UCSD-AML1 (cell line): ENCODE measurements at regions not wholly inside any gene's neighbourhood (a gene's known extent, or its start where the extent isn't known, plus 50 kb on each side); places are given as distances from the start of the nearest gene placed in this dataset.
"Not testable (repeated sequence)": the region's sequence is repeated elsewhere in the genome, so short reads cannot be mapped to it uniquely, and the experiment has no call there.

Source experiments
- DNase-seq: peaks from one replicate; lab custom pipeline; 2025; ENCODE audit not compliant: unreplicated experiment; lab: John Stamatoyannopoulos, UW

DNA sequence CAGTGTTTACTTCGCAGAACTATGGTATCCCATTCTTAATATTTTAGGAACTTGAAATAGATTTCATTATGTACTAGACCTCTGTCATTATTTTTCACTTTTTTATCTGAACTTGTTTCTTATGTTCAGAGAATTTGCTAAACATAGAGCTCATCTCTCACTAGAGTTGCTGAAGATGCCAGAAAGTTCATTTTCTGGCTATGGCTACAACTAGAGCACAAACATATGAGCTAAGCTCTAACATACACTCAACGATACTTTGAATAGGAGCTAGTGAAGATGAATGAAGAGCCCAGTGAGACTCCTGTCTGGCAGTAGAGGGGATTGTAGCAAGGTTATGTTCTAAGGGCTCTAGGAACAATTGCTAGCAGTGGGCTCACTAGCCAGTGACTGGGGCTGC lies 582.2 kb downstream of the KIF4B start:
- no peak for DNase-seq

DNA sequence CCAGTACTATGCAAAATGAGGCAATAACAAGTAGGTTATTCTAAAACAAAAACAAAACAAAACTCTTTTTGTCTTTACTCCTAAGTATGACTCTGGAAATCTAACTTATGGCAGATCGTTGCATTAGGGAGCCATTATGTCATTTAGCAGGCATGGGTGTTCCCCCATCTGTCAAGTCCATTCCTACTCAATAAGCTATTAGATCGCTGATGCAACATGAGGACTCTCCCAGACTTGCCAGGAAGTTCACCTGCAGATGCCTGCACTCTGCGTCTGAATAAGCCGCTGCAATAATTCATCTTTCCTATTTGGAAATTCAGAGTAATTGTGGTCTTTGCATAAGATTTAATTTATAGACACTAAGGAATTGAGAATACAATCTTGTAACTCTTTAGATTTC lies 585.0 kb downstream of the KIF4B start:
- no peak for DNase-seq

DNA sequence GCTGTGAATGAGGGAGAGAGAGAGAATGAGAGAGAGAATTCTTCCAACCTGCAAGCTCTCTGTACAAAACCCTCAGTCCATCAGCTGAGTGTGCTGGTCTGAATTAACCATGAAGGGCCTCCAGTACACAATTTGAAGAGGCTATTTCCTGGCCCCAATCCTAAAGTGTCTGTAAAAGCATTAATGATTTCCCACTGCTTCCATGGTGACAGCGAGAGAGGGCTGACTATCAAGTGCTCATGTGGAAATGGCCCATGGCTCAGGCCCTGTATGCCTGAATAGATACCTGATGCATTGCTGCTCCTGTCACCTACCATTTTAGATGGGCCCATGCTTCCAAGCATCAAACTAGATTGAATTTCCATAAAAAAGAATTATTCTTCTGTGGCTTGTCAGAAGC lies 592.4 kb downstream of the KIF4B start:
- DNase-seq, result no peak

DNA sequence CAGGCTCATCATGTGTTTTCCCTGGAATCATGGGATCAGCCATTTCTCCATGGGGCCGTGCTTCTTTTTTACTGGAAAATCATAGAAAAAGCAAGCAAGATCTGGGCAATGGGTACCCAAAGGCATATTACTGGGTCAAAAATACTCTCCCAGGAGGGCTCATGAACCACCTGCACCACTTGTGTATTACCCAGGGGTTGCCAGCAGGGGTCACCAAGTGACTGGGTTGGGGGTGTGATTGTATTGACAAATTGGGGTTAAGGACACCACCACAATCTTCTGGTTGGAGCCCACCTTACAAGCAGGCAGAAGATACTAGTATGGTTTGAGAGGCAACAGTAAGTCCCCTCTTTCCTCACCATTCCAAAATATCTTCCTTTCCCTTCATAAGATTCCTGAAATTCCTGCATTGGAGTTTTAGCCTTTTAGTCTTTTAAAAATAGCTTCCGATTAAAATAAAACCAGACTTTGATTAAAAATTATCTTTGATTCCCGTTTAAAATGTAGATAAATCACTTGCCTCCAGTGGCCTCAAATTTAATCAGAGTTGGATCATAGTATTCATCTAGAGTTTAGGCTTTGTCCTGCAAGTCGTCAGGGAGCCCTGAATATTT lies 603.3 kb downstream of the KIF4B start:
- DNase-seq, result peak; percentile 22

DNA sequence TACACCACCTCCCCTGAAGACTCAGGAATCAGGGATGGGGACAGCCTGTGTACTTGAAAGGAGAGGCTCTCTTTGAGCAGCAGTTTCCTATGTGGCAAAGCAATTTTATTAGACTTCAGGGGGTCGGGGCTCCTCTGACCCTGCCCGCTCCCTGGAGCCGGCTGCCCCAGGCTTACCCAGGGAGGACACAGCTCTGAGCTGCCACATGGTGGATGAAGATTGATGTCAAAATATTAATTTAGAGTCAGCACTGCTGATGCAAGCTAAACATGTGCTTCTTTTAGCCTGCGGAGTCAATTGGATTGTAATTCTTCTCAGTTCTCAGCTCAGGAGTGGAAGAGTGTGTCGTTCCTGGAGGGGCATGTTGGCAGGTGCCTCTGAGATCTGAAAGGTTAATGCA lies 606.1 kb downstream of the KIF4B start:
- DNase-seq, result no peak

DNA sequence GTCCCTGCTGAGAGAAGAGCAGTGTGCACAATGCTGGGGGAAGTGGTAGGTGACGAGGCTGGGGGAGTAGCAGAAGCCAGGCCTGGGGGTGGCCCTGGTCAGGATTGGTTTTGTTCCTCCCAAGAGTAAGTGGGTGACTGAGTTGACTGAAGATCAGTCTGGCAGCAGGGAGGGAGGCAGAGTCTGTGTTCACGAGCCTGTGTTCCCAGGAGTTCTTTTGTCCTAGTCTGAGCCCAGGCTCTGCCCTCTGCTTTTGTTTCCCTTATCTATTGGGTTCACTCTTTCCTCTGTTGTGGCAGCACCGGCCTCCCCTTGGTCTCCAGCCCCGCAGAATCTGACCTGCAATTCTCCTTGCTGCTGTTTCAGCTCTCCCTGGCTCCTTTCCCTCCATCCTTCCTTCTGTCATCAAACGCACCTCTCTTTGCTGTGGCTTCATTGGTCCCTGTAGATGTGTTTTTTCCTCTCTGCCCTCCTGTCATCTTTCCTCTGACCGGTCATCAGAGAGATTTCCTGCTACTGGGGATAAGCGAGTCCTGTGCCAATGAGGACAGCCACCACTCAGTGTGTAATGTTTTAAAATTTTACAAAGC lies 607.4 kb downstream of the KIF4B start:
- no peak for DNase-seq

DNA sequence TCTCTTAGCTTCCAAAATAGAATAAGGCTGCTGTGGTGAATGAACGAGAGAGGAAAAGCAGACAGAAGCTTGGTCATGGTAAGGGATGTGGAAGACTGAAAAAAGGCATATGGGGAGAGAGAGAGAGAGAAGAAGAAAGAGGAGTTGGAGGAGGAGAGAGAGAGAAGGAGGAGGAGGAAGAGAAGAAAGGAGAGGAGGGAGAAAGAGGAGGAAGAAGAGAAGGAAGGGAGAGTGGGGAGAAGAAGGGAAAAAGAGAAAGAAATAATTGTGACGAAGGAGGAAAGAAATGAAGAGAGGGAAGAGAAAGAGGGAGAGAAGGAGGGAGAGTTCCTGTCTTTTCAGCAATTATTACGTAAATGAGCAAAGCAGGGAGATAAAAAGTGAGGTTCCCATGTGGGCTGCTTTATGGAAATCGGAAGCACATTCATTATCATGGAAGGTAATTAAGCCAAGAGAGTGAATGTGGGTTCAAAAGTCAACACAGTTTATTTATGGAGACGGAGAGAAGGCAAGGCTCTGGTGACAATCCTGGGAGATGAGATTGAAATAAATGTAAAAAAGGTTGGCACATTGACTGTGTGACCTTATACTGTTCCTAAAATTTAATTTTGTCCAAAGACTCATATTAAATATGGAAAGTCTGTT lies 611.2 kb downstream of the KIF4B start:
- no peak for DNase-seq

DNA sequence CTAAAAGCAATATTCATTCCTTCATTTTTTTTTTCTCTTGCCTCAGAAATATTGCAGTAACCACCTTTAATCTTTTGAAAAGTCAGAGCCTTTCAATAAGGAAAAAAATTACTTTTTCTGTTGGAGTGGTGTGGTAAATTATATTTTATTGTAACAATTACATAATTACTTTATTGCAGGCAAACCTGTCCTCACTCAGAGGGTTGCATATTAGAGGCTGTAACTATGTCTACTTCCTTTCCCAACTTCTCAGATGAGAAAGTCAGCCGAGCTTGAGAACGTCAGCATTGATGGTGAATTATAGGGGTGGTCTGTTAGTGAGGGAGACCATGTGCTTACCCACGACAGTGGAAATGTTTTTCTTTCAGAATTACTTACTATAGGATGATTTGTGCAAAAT lies 611.8 kb downstream of the KIF4B start:
- DNase-seq, result no peak

DNA sequence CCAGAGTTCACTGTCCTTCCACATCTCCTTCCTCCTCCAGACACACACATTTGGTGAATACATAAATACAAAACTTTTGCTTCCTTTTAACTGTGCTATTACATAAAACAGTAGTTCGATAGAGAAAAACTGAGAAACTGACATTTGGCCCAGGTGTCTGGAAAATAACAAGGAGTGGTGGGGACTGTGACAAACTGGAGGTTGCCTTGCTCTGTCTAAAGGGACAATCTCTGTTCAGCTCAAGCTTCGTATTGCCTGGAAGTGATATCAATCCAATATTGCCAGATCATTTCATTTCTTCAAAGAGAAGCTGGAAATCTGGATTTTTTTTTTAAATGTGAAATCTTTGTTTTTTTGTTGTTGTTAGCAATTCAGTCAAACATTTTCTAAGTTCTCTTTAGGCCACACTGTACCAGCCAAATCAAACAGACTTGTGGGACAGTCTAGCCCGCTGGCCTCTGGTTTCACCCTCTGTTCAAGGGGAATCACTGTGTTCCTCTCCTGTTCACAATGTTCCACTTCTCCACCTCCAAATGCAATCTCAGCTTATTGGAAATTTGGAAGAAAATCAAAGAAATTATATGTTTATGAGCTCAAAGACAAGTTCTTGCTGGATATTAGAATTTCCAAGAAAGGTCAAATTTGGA lies 612.5 kb downstream of the KIF4B start:
- no peak for DNase-seq

DNA sequence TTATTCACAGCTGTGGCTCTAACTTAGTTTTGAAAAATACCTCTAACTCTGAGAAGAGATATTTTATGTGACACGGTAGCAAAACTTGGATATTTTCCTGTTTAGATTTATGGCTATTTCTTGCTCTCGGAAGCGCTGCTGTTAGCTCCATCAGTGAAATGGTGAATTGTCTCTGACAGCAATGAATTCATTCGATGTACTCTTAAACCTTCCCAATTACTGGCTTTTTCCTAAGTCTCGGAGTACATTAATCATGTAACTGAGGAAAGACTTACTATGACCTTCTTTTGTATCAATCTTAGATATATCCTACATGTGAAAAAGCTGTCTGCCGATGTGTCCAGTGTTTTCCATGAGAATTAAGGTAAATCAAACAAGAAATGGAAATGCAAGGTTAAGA lies 613.0 kb downstream of the KIF4B start:
- DNase-seq, result no peak

DNA sequence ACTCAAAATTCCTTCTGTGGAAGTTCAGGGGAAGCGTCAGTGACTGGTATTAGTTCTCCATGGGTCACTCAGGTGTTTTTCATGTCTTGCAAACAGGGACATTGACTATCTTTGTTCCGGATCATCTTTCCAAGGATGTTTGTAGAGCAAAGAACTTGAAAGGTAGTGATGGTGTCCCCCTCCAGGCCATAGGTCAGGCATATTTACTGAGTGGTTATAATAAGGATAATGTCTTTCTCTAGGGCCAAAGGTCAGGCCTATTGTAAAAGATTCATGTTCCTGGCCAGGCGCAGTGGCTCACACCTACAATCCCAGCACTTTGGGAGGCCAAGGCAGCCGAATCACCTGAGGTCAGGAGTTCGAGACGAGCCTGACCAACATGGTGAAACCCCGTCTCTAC lies 614.8 kb downstream of the KIF4B start:
- DNase-seq, result no peak

DNA sequence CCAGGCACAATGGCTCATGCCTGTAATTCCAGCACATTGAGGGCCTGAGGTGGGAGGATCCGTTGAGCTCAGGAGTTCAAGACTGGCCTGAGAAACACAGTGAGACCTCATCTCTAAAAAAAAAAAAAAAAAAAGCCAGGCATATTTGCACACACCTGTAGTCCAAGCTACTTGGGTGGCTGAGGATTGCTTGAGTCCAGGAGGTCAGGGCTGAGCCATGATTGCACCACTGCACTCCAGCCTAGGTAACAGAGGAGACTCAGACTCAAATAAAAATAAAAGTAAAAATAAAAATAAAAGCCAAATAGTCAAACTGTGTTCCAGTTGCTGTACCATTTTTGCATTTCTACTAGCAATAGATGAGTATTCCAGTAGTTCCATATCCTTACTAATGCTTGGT lies 616.0 kb downstream of the KIF4B start:
- DNase-seq, result no peak

DNA sequence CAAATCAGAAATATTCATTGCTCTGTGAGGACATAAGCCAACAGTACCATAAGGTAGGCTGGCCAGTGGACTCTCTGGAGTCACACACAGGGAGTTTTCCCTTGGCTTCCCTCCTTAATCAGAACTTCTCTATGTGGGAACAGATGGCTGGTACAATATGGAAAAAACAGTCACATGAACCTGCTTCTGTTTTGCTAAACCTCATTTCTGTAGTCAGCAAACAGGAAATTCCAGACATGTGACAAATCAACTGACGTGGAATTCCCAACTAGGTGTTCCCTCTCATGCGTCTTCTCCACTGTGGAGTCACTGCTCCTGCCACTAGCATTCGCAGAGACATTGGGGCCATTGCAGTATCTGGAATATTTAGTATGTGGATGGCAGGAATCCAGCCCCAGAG lies 617.6 kb downstream of the KIF4B start:
- no peak for DNase-seq

DNA sequence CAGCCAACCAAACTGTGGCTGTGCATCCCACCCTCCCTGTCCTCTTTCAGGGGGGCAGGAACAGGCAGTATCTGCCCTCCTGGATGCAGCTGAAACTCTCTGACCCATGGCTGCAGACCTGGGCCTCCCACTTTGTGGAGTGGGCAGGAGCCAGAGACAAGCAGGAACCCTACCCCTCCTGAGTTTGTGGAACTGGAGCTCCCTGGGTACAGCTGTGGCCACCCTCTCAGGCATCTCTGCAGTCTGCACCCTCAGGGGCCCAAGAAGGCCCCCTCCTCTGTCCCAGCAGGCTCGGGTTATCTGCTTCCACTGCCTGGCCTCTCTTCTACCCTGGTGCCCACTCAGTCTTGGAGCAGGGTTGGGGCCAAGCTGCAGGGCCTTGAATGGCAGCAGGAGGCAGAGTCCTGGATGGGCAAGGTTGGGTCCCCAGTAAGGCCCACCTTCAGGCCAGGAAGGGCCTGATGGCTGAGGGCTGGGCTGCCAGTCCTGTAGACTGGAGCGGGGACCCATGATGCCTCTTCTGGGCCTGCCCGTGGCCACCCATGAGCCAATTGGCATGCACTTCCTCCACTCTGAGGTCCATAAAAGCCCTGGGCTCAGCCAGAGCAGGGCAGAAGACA lies 619.9 kb downstream of the KIF4B start:
- no peak for DNase-seq

DNA sequence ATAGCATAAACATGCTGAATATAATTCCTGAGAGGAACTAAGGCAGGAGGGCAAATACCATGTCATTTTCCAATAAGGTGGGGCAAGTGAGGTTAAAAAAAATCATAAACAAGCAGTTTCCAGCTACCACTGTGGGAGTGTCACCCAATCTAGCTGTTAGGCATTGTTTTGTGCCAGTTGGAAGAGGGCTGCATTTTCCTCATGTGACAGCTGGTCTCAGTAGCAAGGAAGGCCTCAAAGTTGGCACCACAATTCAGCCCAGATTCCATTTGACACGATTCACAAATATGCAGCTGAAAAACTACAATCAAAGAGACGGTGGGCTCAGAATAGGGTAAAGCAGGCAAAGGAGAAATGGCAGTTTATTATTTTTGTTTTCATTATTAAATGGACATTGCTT lies 636.1 kb downstream of the KIF4B start:
- no peak for DNase-seq

DNA sequence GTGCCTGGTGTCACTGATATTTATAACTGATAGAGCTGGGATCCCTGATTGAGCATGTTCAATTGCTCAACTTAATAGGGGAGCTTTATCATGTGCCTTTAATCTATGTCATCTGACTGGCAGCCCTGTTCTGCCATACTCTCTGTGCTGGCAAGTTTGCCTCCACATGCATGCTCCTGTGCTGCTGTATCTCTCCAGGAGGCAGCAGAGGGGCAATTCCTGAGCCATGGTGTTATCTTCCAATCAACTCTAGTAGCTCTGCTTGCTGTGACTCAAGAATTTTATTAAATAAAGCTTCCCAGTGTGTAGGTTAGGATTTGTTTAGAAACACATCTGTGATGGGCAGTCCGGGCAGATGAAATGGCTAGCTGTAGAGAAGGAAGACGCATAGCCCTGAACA lies 642.0 kb downstream of the KIF4B start:
- DNase-seq, result no peak

DNA sequence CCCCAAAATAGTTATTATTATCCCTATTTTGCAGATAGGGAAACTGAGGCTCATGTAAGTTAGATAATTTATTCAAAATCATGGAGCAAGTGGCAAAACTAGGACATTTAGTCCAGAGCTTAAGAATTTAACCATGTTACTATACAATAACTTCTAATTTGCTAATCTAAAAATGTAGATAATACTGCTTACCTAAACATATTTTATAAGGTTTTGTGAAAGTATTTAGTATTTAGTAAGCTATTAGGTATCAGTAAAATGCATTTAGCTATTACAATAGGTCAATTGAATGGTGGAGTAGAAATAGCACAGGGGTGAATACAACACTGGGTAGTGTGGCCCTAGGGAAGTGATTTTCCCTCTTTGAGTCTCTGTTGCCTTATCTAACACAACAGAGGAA lies 648.3 kb downstream of the KIF4B start:
- no peak for DNase-seq

DNA sequence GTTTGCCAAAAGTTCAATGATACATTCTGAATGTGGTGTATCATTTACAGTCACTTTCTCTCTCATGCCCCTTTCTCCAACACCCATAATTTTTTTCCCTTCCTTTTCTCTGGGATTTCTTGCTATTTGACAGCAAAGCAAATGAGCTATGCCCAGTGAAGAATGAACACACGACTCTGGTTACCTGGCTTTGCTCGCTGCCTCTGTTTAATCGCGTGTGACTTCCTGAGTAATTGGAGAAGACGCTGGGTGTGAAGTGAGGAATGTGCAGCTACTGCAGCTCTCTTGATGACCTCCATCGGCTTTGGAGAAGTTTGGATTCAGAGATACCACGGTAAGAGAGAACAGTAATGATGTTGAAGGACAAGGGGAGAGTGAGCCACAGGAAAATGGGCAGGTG lies 651.8 kb downstream of the KIF4B start:
- DNase-seq, result no peak

DNA sequence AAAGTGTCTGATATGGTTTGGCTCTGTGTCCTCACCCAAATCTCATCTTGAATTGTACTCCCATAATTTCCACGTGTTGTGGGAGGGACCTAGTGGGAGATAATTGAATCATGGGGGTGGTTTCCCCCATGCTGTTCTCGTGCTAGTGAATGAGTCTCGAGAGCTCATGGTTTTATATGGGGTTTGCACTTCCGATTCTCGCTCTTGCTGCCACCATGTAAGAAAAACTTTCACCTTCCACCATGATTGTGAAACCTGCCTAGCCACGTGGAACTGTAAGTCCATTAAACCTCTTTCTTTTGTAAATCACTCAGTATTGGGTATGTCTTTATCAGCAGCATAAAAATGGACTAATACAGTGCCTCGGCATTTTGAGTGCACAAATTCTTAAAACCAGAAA lies 655.0 kb upstream of the SGCD start:
- DNase-seq, result not testable (repeated sequence)

DNA sequence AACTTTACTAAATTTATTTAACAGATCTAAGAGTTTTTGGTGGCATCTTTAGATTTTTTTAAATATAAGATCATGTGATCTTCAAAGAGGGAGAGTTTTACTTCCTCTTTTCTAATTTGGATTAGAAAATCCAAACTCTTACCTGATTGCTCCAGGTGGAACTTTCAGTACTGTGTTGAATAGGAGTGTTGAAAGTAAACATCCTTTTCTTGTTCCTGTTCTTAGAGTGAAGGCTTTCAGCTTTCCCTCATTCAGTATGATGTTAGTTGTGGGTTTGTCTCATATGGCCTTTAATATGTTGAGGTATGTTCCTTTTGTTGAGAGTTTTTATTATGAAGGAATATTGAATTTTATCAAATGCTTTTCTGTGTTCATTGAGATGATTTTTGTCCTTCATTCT lies 650.0 kb upstream of the SGCD start:
- no peak for DNase-seq

DNA sequence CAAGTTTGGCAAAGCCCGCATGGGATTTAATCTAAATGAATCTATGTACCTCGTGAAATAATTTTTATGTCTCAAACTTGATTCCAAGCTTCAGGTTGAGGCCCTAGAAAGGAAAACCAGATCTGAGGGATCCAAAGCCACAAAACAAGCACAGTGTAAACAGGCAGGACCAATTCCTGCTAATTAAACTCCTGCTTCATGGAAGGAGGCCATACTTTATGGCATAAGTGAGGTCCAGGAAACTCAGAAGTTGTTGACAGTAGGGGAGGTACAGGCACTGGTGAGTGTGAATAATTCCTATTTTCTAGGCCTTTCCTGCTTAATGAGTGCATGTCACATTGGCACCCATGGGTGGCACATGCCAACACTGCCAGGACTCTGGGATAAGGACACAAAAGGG lies 648.6 kb upstream of the SGCD start:
- DNase-seq, result no peak

DNA sequence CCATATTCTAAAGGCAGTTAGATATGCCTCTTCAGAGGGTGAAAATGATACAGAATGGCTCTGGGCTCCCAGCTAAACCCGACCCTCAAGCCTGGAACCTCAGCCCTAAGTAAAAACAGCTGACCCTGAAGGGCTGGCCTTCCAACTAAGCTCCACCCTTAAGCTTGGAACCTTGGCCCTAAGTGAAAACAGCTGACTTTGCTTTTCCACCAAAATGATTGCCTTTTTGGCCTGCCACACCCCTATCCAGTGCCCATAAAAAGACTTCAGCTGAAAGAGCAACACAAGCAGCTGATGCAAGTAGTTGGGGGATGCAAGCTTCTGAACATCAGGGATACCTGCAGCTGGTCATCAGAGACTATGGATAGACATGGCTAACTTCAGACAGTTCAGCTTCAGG lies 647.4 kb upstream of the SGCD start:
- DNase-seq, result no peak
